AG09309 (cell line): ENCODE measurements at regions not wholly inside any gene's neighbourhood (a gene's known extent, or its start where the extent isn't known, plus 50 kb on each side); places are given as distances from the start of the nearest gene placed in this dataset.

Experiments
- DNase-seq: peaks from one replicate; pipeline ENCODE4 v3.0.0-alpha.2; 2010; ENCODE audit warnings: low read depth
- H3K4me3 ChIP-seq: 2 replicates; pipeline ENCODE4 v1.5.1; 2011; ENCODE audit warnings: mild to moderate bottlenecking, low read depth, low read length, moderate library complexity; ENCODE audit not compliant: control insufficient read depth
- CTCF ChIP-seq: IDR thresholded peaks from 2 replicates; pipeline ENCODE4 v1.5.1; 2011; ENCODE audit warnings: mild to moderate bottlenecking, low read depth, low read length, inconsistent platforms; ENCODE audit not compliant: insufficient read depth, control insufficient read depth; ENCODE audit errors: missing control alignments

GRCh38 chr9:78962156-78962555, 609.6 kb upstream of the TLE4 start:
- no peak for DNase-seq
- H3K4me3 ChIP-seq: no peak overlapping the region
- no peak for TF ChIP-seq CTCF

- H3K4me3 ChIP-seq: no peak overlapping the region
- no peak for DNase-seq
- TF ChIP-seq CTCF: no peak
Observed at GRCh38 chr9:78963911-78964310, 607.9 kb upstream of the TLE4 start.

GRCh38 chr9:78967596-78968217, 604.1 kb upstream of the TLE4 start:
- DNase-seq: no peak
- TF ChIP-seq CTCF: no peak

GRCh38 chr9:78970375-78970774, 601.4 kb upstream of the TLE4 start:
- H3K4me3 ChIP-seq: no peak overlapping the region
- TF ChIP-seq CTCF: no peak
- no peak for DNase-seq

More at GRCh38 chr9:78967596-78968217, 604.1 kb upstream of the TLE4 start:
- no peak overlapping the region for H3K4me3 ChIP-seq

GRCh38 chr9:78971540-78971939, 600.2 kb upstream of the TLE4 start:
- no peak overlapping the region for H3K4me3 ChIP-seq
- no peak for TF ChIP-seq CTCF
- no peak for DNase-seq

- TF ChIP-seq CTCF: no peak
Observed at GRCh38 chr9:78972303-78972999, 599.3 kb upstream of the TLE4 start.

GRCh38 chr9:78973907-78974306, 597.9 kb upstream of the TLE4 start:
- no peak overlapping the region for H3K4me3 ChIP-seq
- no peak for TF ChIP-seq CTCF
- peak; percentile 41 for DNase-seq

More at GRCh38 chr9:78972303-78972999, 599.3 kb upstream of the TLE4 start:
- no peak overlapping the region for H3K4me3 ChIP-seq
- no peak for DNase-seq
